SH-SY5Y (cell line): ENCODE measurements at regions not wholly inside any gene's neighbourhood (a gene's known extent, or its start where the extent isn't known, plus 50 kb on each side); places are given as distances from the start of the nearest gene placed in this dataset.

ENCODE experiments used
- GATA2 ChIP-seq: IDR thresholded peaks from 2 replicates; pipeline ENCODE4 v1.6.1; 2011; ENCODE audit warnings: mild to moderate bottlenecking, low read depth, low read length
- GATA3 ChIP-seq: IDR thresholded peaks from 2 replicates; pipeline ENCODE4 v1.6.1; 2011; ENCODE audit warnings: low read depth, mild to moderate bottlenecking, low read length, moderate library complexity

GRCh38 chr1:89436856-89437255, 73.0 kb downstream of the GBP6 start:
- no peak for TF ChIP-seq GATA3

GRCh38 chr1:89440911-89441310, 77.1 kb downstream of the GBP6 start:
- no peak for TF ChIP-seq GATA2
- no peak for TF ChIP-seq GATA3

GRCh38 chr1:89444791-89445190, 79.8 kb upstream of the LRRC8B start:
- TF ChIP-seq GATA3 (no peak), GATA2 (no peak)

GRCh38 chr1:89451011-89451410, 73.6 kb upstream of the LRRC8B start:
- TF ChIP-seq GATA3 (no peak), GATA2 (no peak)

GRCh38 chr1:89453123-89453972, 71.3 kb upstream of the LRRC8B start:
- no peak for TF ChIP-seq GATA3
- TF ChIP-seq GATA2: no peak

GRCh38 chr1:89454845-89455521, 69.6 kb upstream of the LRRC8B start:
- TF ChIP-seq GATA3 (no peak), GATA2 (peak; percentile 25; the same call in 1 of the 2 replicates)

- no peak for TF ChIP-seq GATA2
- no peak for TF ChIP-seq GATA3
These were observed 67.6 kb upstream of the LRRC8B start for GRCh38 chr1:89457046-89457445.

- TF ChIP-seq GATA3 (no peak), GATA2 (no peak)
These were observed 65.5 kb upstream of the LRRC8B start for GRCh38 chr1:89459081-89459480.

GRCh38 chr1:89460325-89460724, 64.3 kb upstream of the LRRC8B start:
- TF ChIP-seq GATA2: no peak
- no peak for TF ChIP-seq GATA3

- no peak for TF ChIP-seq GATA3
- no peak for TF ChIP-seq GATA2
These were observed 62.4 kb upstream of the LRRC8B start for GRCh38 chr1:89462250-89462649.

- no peak for TF ChIP-seq GATA3
- no peak for TF ChIP-seq GATA2
These were observed 60.6 kb upstream of the LRRC8B start for GRCh38 chr1:89464008-89464407.

- TF ChIP-seq GATA2 (no peak), GATA3 (no peak)
These were observed 59.4 kb upstream of the LRRC8B start for GRCh38 chr1:89465201-89465600.

GRCh38 chr1:89466307-89466930, 58.2 kb upstream of the LRRC8B start:
- TF ChIP-seq GATA3 (no peak), GATA2 (no peak)

GRCh38 chr1:89472253-89472652, 52.4 kb upstream of the LRRC8B start:
- TF ChIP-seq GATA2: no peak
- no peak for TF ChIP-seq GATA3
